Common myeloid progenitor, CD34-positive (primary cell): ENCODE measurements at regions not wholly inside any gene's neighbourhood (a gene's known extent, or its start where the extent isn't known, plus 50 kb on each side); places are given as distances from the start of the nearest gene placed in this dataset.

Experiments used
- CTCF ChIA-PET: fragments of 350-600 bp; sonication (Branson Sonifier 250); formaldehyde crosslinking; loops from one replicate; lab custom pipeline; 2021; ENCODE audit warnings: antibody characterized with exemption; lab: Charles Lee
- POLR2A ChIA-PET: fragments of 350-600 bp; sonication (Branson Sonifier 250); formaldehyde crosslinking; loops from one replicate; lab custom pipeline; 2021; ENCODE audit warnings: antibody characterized with exemption; lab: Charles Lee
- DNase-seq, 3 donors: peaks; one replicate each; pipeline versions ENCODE4 v3.0.0 to v3.0.0-alpha.2; 2013
- H3K27ac ChIP-seq, 2 experiments: 1 replicate in 1 of 2; 2 replicates in 1 of 2; pipeline ENCODE4 v1.7.0; 2013; ENCODE audit warnings: inconsistent platforms in 2 of 2, low read length in 2 of 2, mild to moderate bottlenecking in 2 of 2, low read depth in 1 of 2, moderate library complexity in 1 of 2; ENCODE audit not compliant: severe bottlenecking in 2 of 2, insufficient read depth in 1 of 2, poor library complexity in 1 of 2
- H3K27me3 ChIP-seq, 5 experiments: replicated peaks in 2 of 5; 1 replicate in 3 of 5; 2 replicates in 2 of 5; pipeline versions ENCODE4 v1.6.1 to v1.7.0; 2013; ENCODE audit warnings: low read length in 4 of 5, mild to moderate bottlenecking in 2 of 5, moderate library complexity in 2 of 5, inconsistent platforms in 1 of 5; ENCODE audit not compliant: insufficient read depth in 5 of 5, control insufficient read depth in 4 of 5
- H3K36me3 ChIP-seq, 4 experiments: 1 replicate in 2 of 4; 2 replicates in 2 of 4; pipeline versions ENCODE4 v1.6.1 to v1.7.0; 2013; ENCODE audit warnings: low read length in 3 of 4, control low read depth in 1 of 4, mild to moderate bottlenecking in 1 of 4; ENCODE audit not compliant: control insufficient read depth in 4 of 4, insufficient read depth in 4 of 4
- H3K4me1 ChIP-seq, 4 experiments: 1 replicate in 3 of 4; 2 replicates in 1 of 4; pipeline versions ENCODE4 v1.6.1 to v1.7.1; 2013; ENCODE audit warnings: low read length in 3 of 4, mild to moderate bottlenecking in 3 of 4, control low read depth in 1 of 4, inconsistent platforms in 1 of 4, moderate library complexity in 1 of 4; ENCODE audit not compliant: control insufficient read depth in 4 of 4, insufficient read depth in 4 of 4; ENCODE audit errors: control extremely low read depth in 1 of 4
- H3K4me3 ChIP-seq, 7 experiments: 1 replicate in 4 of 7; 2 replicates in 3 of 7; pipeline versions ENCODE4 v1.5.1 to v1.7.0; 2013; ENCODE audit warnings: mild to moderate bottlenecking in 7 of 7, low read length in 6 of 7, moderate library complexity in 6 of 7, inconsistent platforms in 2 of 7, low read depth in 2 of 7, control low read depth in 1 of 7; ENCODE audit not compliant: insufficient read depth in 4 of 7, control insufficient read depth in 1 of 7; ENCODE audit errors: extremely low read depth in 1 of 7
- H3K9me3 ChIP-seq, 5 experiments: 1 replicate in 4 of 5; 2 replicates in 1 of 5; pipeline versions ENCODE4 v1.6.1 to v1.7.1; 2013; ENCODE audit warnings: low read length in 4 of 5, mild to moderate bottlenecking in 2 of 5, inconsistent platforms in 1 of 5, low read depth in 1 of 5, moderate library complexity in 1 of 5; ENCODE audit not compliant: control insufficient read depth in 4 of 5, insufficient read depth in 2 of 5; ENCODE audit errors: control extremely low read depth in 1 of 5
- WGBS: methylation state at CpG from one replicate; pipeline ENCODE4 v1.1.5; 2013; ENCODE audit not compliant: insufficient coverage; 5-methylcytosine and 5-hydroxymethylcytosine counted together

- H3K4me3 ChIP-seq, result no peak overlapping the region
- WGBS, result no CpG with 5 or more reads among the region's 2 CpGs
- no peaks in the 10 kb centered on the region for H3K36me3 ChIP-seq
- no peaks in the 10 kb centered on the region for H3K27me3 ChIP-seq
- no peak for DNase-seq
- no peaks in the 10 kb centered on the region for H3K4me1 ChIP-seq
- H3K9me3 ChIP-seq, result no peaks in the 10 kb centered on the region
- no peak overlapping the region for H3K27ac ChIP-seq
- CTCF ChIA-PET, result no interaction called here
- POLR2A ChIA-PET, result no interaction called here
Observed at GRCh38 chr1:79660129-79660528, 653.6 kb upstream of the ADGRL4 start.

DNA sequence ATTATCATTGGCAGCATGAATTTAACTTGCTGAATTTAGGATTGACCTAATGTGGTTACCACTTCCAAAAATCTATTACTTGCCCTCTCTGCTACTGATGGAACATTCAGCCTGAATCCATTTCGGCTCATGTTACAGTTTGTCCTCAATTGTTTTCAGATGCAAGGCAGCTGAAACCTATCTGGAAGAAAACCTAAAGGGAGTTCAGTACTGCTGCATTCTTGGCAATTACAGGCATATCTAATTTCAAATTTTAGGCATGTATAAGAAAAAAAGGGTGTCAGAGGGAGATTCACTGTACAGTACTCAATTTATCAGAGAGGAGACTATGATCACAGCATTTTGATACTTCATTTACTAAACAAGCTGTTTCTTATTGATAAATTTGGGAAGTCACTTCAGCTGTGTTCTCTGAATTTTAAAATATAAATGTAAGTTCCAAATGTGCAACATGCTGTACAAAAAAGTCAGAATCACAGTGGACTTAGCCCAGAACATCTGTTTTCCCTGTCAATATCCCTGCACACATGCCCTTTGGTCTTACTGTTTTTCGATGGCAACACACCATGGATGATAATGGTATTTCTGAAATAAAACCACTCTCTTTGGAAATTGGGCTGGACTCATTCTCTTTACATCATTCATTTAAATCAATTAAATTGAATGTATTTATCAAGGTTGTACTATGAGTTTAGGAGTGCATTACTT, 651.6 kb upstream of the ADGRL4 start:
- 100% methylated on average over 1 of the region's 2 CpGs for WGBS
- Histone ChIP-seq H3K27me3 (no peaks in the 10 kb centered on the region), H3K4me1 (no peaks in the 10 kb centered on the region), H3K4me3 (no peak overlapping the region), H3K9me3 (no peaks in the 10 kb centered on the region), H3K27ac (no peak overlapping the region), H3K36me3 (no peaks in the 10 kb centered on the region)
- ChIA-PET CTCF (no interaction called here), POLR2A (no interaction called here)
- no peak for DNase-seq

DNA sequence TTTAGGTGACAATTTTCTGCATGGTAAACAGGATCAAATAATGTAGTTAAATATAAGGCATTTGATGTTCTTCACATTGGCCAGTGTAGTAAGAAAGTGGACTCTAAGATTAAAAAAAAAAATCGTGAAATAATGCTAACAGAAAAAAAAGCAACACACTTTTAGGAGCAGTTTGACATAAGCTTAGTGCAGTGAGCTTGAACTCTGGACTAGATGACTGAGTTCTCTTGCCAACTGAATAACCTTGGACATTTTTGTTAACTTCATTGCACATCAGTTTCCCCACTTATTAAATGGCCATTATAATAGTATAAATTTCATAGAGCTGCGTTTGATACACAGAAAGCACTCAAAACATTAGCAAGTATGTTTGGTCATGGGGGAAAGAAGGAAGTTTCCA, 649.3 kb upstream of the ADGRL4 start:
- CTCF ChIA-PET, result interaction anchor here (0.6 kb wide), 1 partner anchor 296 kb away, joined by 4 read pairs; no protein-coding TSS in a partner anchor
- Histone ChIP-seq H3K9me3 (no peaks in the 10 kb centered on the region), H3K27me3 (no peaks in the 10 kb centered on the region), H3K36me3 (no peaks in the 10 kb centered on the region), H3K4me1 (no peaks in the 10 kb centered on the region), H3K4me3 (no peak overlapping the region), H3K27ac (no peak overlapping the region)
- no CpG with 5 or more reads among the region's 2 CpGs for WGBS
- DNase-seq, result no peak
- POLR2A ChIA-PET, result no interaction called here

GRCh38 chr1:79652426-79652825, 645.9 kb upstream of the ADGRL4 start:
- DNase-seq, result no peak
- Histone ChIP-seq H3K4me3 (no peak overlapping the region), H3K36me3 (no peaks in the 10 kb centered on the region), H3K9me3 (no peaks in the 10 kb centered on the region), H3K4me1 (no peaks in the 10 kb centered on the region), H3K27me3 (no peaks in the 10 kb centered on the region), H3K27ac (no peak overlapping the region)
- POLR2A ChIA-PET, result no interaction called here
- WGBS, result 94% methylated on average over 2 of the region's 3 CpGs
- CTCF ChIA-PET, result no interaction called here

- Histone ChIP-seq H3K27ac (no peak overlapping the region), H3K4me3 (no peak overlapping the region), H3K4me1 (no peaks in the 10 kb centered on the region), H3K9me3 (no peaks in the 10 kb centered on the region), H3K36me3 (no peaks in the 10 kb centered on the region), H3K27me3 (no peaks in the 10 kb centered on the region)
- DNase-seq, result no peak
- POLR2A ChIA-PET, result no interaction called here
- WGBS, result no CpG with 5 or more reads among the region's 1 CpG
- CTCF ChIA-PET, result no interaction called here
Observed at GRCh38 chr1:79648126-79648525, 641.6 kb upstream of the ADGRL4 start.

- Histone ChIP-seq H3K4me3 (no peak overlapping the region), H3K27ac (no peak overlapping the region), H3K27me3 (no peaks in the 10 kb centered on the region), H3K9me3 (no peaks in the 10 kb centered on the region), H3K4me1 (no peaks in the 10 kb centered on the region), H3K36me3 (no peaks in the 10 kb centered on the region)
- WGBS, result 89% methylated on average over 2 of the region's 3 CpGs
- ChIA-PET POLR2A (no interaction called here), CTCF (no interaction called here)
- no peak for DNase-seq
Observed at GRCh38 chr1:79646880-79647279, 640.4 kb upstream of the ADGRL4 start.

GRCh38 chr1:79638382-79638781, 631.9 kb upstream of the ADGRL4 start:
- Histone ChIP-seq H3K4me3 (no peak overlapping the region), H3K36me3 (no peaks in the 10 kb centered on the region), H3K27ac (no peak overlapping the region), H3K9me3 (no peaks in the 10 kb centered on the region), H3K4me1 (no peaks in the 10 kb centered on the region), H3K27me3 (no peaks in the 10 kb centered on the region)
- no peak for DNase-seq
- POLR2A ChIA-PET, result no interaction called here
- 93% methylated on average over 2 of the region's 2 CpGs for WGBS
- CTCF ChIA-PET, result no interaction called here
